ENCODE measurements at regions not wholly inside any gene's neighbourhood (a gene's known extent, or its start where the extent isn't known, plus 50 kb on each side); places are given as distances from the start of the nearest gene placed in this dataset.

DNA sequence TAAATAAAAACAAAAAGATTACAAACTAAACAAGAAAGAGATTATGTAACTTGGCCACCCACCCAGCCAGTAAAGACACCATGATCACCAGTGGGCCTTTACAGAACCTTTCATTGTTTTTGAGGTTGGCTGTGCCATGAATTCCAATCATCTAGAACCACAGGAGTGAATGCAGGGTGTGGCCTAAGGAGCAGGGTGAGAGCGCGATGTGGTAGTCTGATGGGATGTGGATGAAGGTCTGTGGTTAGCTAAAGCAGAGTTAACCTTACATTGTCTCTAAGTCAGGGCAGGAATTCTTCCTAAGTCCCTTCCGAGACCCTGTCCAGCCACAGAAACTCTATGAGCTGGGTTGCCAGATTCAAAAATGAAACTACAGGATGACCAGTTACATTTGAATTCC lies 54.0 kb upstream of the CDKN3 start (continued):
- TF ChIP-seq CTCF (IDR thresholded peaks at IDR 0.05; ENCODE audit: poor library complexity, severe bottlenecking) = no peak

DNA sequence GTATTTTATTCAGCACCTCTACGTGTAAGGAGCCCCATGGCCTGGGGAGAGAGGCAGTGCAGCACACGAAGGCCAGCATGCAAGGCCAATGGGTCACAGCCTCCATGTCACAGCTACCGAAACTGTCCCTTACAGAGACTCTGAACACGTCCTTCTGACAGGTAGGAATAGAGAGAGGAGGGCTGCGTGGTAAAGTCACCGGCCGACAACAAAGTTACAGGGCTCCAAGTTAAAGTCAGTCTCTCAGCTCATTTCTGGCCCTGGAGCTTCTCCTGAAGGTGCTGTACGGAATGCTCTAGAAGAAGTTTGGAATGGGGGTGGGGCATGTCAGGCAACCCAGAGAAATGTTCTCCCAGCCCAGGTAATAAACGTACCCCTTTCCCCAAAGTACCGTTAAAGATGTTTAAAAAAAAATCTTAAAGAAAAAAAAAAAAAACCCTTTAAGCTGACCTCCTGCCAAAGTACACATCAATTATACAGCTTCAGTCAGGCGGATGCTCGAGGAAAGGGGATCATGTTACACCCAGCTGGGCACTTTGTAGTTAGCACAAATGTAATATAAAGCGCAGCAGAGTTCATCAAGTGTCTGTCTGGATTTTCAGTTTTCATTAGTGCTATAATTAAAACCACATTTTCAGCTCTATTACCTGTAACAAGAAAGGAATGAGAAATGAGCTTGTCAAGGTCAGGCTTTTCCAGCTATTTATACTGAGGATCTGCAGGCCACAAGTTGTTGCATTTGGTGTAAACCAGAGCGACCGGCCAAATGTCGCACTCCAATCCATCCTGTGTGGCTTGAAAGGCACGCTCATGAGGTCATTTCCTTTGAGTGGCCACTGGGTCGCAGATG lies 53.3 kb upstream of the CDKN3 start:
- H3K4me2 ChIP-seq (ENCODE audit: low read length) = no peak overlapping the region
- no peak overlapping the region for H3K27ac ChIP-seq (ENCODE audit: low read length)

More for the DNA sequence above, 53.3 kb upstream of the CDKN3 start:
- H3K9me3 ChIP-seq (ENCODE audit: low read length) = no peaks in the 10 kb centered on the region
- no peaks in the 10 kb centered on the region for H3K36me3 ChIP-seq (ENCODE audit: insufficient read depth, low read length)
- no peaks in the 10 kb centered on the region for H3K9me2 ChIP-seq (ENCODE audit: insufficient read depth, low read length)
- H3F3A ChIP-seq (ENCODE audit: insufficient read depth, low read length, poor library complexity, severe bottlenecking) = no peaks in the 10 kb centered on the region
- H3K9ac ChIP-seq (ENCODE audit: low read length) = no peak overlapping the region
- H3K4me3 ChIP-seq (ENCODE audit: low read length) = no peak overlapping the region
- H3K27me3 ChIP-seq (ENCODE audit: insufficient read depth, low read depth, low read length) = no peaks in the 10 kb centered on the region
- H3K79me2 ChIP-seq (replicated peaks; ENCODE audit: insufficient read depth, low read length) = no peaks in the 10 kb centered on the region
- TF ChIP-seq POLR2AphosphoS5 (IDR thresholded peaks at IDR 0.05) (no peak), SMC3 (conservative IDR thresholded peaks at IDR 0.05; ENCODE audit: poor library complexity) (no peak), RAD21 (conservative IDR thresholded peaks at IDR 0.05) (no peak), EP300 (conservative IDR thresholded peaks at IDR 0.05; ENCODE audit: poor library complexity, severe bottlenecking) (no peak), EZH2 (IDR thresholded peaks at IDR 0.05; ENCODE audit: borderline replicate concordance, insufficient read depth, low read length, poor library complexity, severe bottlenecking) (no peak), MXI1 (conservative IDR thresholded peaks at IDR 0.05; ENCODE audit: poor library complexity, severe bottlenecking) (no peak), REST (IDR thresholded peaks at IDR 0.05; ENCODE audit: borderline replicate concordance) (no peak), TAF1 (IDR thresholded peaks at IDR 0.05; ENCODE audit: low read depth) (no peak), CTCF (IDR thresholded peaks at IDR 0.05; ENCODE audit: poor library complexity, severe bottlenecking) (no peak)
- H2AFZ ChIP-seq (ENCODE audit: low read depth, low read length) = no peak overlapping the region
- no peaks in the 10 kb centered on the region for H4K20me1 ChIP-seq (ENCODE audit: insufficient read depth)

Measured in neural cell (in vitro differentiated cells).